ENCODE measurements at regions not wholly inside any gene's neighbourhood (a gene's known extent, or its start where the extent isn't known, plus 50 kb on each side); places are given as distances from the start of the nearest gene placed in this dataset.

- DNase-seq (ENCODE audit: extremely low spot score), result no peak
- ChIA-PET CTCF (no interaction called here), POLR2A (no interaction called here)
- no peak for TF ChIP-seq CTCF (IDR thresholded peaks at IDR 0.05; ENCODE audit: control extremely low read depth, extremely low read depth, low read depth, missing control alignments)
Observed at GRCh38 chr9:80516679-80517078, 944.9 kb downstream of the TLE4 start.

GRCh38 chr9:80509358-80509757 is 937.6 kb downstream of the TLE4 start:
- CTCF ChIA-PET, result no interaction called here
- POLR2A ChIA-PET, result no interaction called here
- no peak for DNase-seq (ENCODE audit: extremely low spot score)
- no peak for TF ChIP-seq CTCF (IDR thresholded peaks at IDR 0.05; ENCODE audit: control extremely low read depth, extremely low read depth, low read depth, missing control alignments)

GRCh38 chr9:80507611-80508010 is 935.8 kb downstream of the TLE4 start:
- no peak for TF ChIP-seq CTCF (IDR thresholded peaks at IDR 0.05; ENCODE audit: control extremely low read depth, extremely low read depth, low read depth, missing control alignments)
- DNase-seq (ENCODE audit: extremely low spot score), result no peak
- CTCF ChIA-PET, result no interaction called here
- POLR2A ChIA-PET, result no interaction called here

GRCh38 chr9:80504601-80505230 is 933.0 kb downstream of the TLE4 start:
- no peak for TF ChIP-seq CTCF (IDR thresholded peaks at IDR 0.05; ENCODE audit: control extremely low read depth, extremely low read depth, low read depth, missing control alignments)
- POLR2A ChIA-PET, result no interaction called here

GRCh38 chr9:80503671-80504281 is 932.0 kb downstream of the TLE4 start:
- no peak for DNase-seq (ENCODE audit: extremely low spot score)
- TF ChIP-seq CTCF (IDR thresholded peaks at IDR 0.05; ENCODE audit: control extremely low read depth, extremely low read depth, low read depth, missing control alignments), result no peak
- ChIA-PET CTCF (interaction anchor here (5.9 kb wide), 1 partner anchor 13 kb away, joined by 27 read pairs; no protein-coding TSS in a partner anchor), POLR2A (no interaction called here)

More at GRCh38 chr9:80504601-80505230, 933.0 kb downstream of the TLE4 start:
- CTCF ChIA-PET, result interaction anchor here (5.9 kb wide), 1 partner anchor 14 kb away, joined by 27 read pairs; no protein-coding TSS in a partner anchor
- DNase-seq (ENCODE audit: extremely low spot score), result no peak

- ChIA-PET CTCF (interaction anchor here (0.9 to 5.9 kb wide), 2 partner anchors 9 to 12 kb away, joined by 5 to 27 read pairs; no protein-coding TSS in a partner anchor), POLR2A (no interaction called here)
Observed at GRCh38 chr9:80502306-80502705, 930.5 kb downstream of the TLE4 start.

More at GRCh38 chr9:80502306-80502705, 930.5 kb downstream of the TLE4 start:
- DNase-seq (ENCODE audit: extremely low spot score), result no peak
- no peak for TF ChIP-seq CTCF (IDR thresholded peaks at IDR 0.05; ENCODE audit: control extremely low read depth, extremely low read depth, low read depth, missing control alignments)

All from GM10248 (cell line).